HepG2 (cell line): ENCODE measurements at regions not wholly inside any gene's neighbourhood (a gene's known extent, or its start where the extent isn't known, plus 50 kb on each side); places are given as distances from the start of the nearest gene placed in this dataset.

Experiments
- ATAC-seq: fragments of 200-7000 bp; cut with Tn5 transposase; 3 replicates; pipeline ENCODE4 v1.9.1; 2020; ENCODE audit warnings: mild to moderate bottlenecking, moderate library complexity
- BruUV-seq: library from RNA; stranded (reverse); fragments of 400-500 nt; replicated peaks from 2 replicates; lab custom pipeline; 2021; lab: Mats Ljungman, UMichigan
- CTCF ChIA-PET: fragments of 300-600 bp; formaldehyde crosslinking; extraction: SDS; loops from one replicate; lab custom pipeline; 2021; ENCODE audit warnings: low total read pairs, inconsistent platforms, low intra/inter-chr PET ratio; lab: Yijun Ruan, JAX
- POLR2A ChIA-PET: fragments of 350-600 bp; sonication (Branson Sonifier 250); formaldehyde crosslinking; loops from one replicate; lab custom pipeline; 2020; ENCODE audit warnings: antibody characterized with exemption, inconsistent platforms; lab: Yijun Ruan, JAX
- DNase-seq: peaks from one replicate; pipeline ENCODE4 v3.0.0-alpha.2; 2015; ENCODE audit warnings: low spot score
- FAIRE-seq: peaks from 3 replicates; lab custom pipeline; 2011; peaks lifted over from hg19 to GRCh38; lab: Jason Lieb, UNC
- H2AFZ ChIP-seq: one replicate; pipeline ENCODE4 v1.6.1; 2011; ENCODE audit warnings: low read length, inconsistent platforms
- H3K27ac ChIP-seq: fragments of 300-600 bp; 3 replicates; pipeline ENCODE4 v1.8.0; 2011; ENCODE audit warnings: mixed run types, mild to moderate bottlenecking, mixed read lengths, low read length, inconsistent platforms; ENCODE audit not compliant: insufficient read depth; ENCODE audit errors: extremely low read length
- H3K27me3 ChIP-seq, 2 experiments: fragments of 200-600 bp in 1 of 2; 2 replicates in 1 of 2; 3 replicates in 1 of 2; pipeline versions ENCODE4 v1.6.0 to v1.8.0; 2011; ENCODE audit warnings: low read length in 2 of 2, mild to moderate bottlenecking in 2 of 2, moderate library complexity in 2 of 2, inconsistent platforms in 1 of 2; ENCODE audit not compliant: insufficient read depth in 2 of 2, control insufficient read depth in 1 of 2
- H3K36me3 ChIP-seq, 2 experiments: fragments of 200-600 bp in 1 of 2; replicated peaks in 1 of 2; 2 replicates in 1 of 2; 3 replicates in 1 of 2; pipeline versions ENCODE4 v1.5.1 to v1.8.0; 2011; ENCODE audit warnings: low read length in 2 of 2, inconsistent platforms in 1 of 2; ENCODE audit not compliant: insufficient read depth in 2 of 2, control insufficient read depth in 1 of 2
- H3K4me1 ChIP-seq: 2 replicates; pipeline ENCODE4 v1.5.1; 2012; ENCODE audit warnings: low read length, inconsistent platforms; ENCODE audit not compliant: insufficient read depth
- H3K4me2 ChIP-seq: 2 replicates; pipeline ENCODE4 v1.6.0; 2011; ENCODE audit warnings: low read depth, low read length, inconsistent platforms
- H3K4me3 ChIP-seq, 3 experiments: fragments of 200-600 bp in 1 of 3; sonication (generic), shearing (Covaris generic) in 1 of 3; replicated peaks in 1 of 3; 2 replicates each; pipeline ENCODE4 v1.5.1; 2011 to 2016; ENCODE audit warnings: low read length in 3 of 3, inconsistent platforms in 2 of 3, low read depth in 2 of 3, mild to moderate bottlenecking in 2 of 3, control low read depth in 1 of 3, mixed read lengths in 1 of 3; ENCODE audit not compliant: insufficient read depth in 1 of 3
- H3K79me2 ChIP-seq: one replicate; pipeline ENCODE4 v1.6.1; 2011; ENCODE audit warnings: low read length, inconsistent platforms; ENCODE audit not compliant: insufficient read depth
- H3K9ac ChIP-seq: 2 replicates; pipeline ENCODE4 v1.6.0; 2011; ENCODE audit warnings: mild to moderate bottlenecking, low read depth, low read length, inconsistent platforms; ENCODE audit not compliant: insufficient read depth
- H3K9me3 ChIP-seq: 2 replicates; pipeline ENCODE4 v1.5.1; 2012; ENCODE audit warnings: mild to moderate bottlenecking, low read length
- H4K20me1 ChIP-seq: 2 replicates; pipeline ENCODE4 v1.6.0; 2011; ENCODE audit warnings: inconsistent platforms, mild to moderate bottlenecking, low read length, moderate library complexity; ENCODE audit not compliant: insufficient read depth
- ARID3A ChIP-seq: IDR thresholded peaks from 2 replicates; pipeline ENCODE4 v1.6.1; 2012; ENCODE audit warnings: low read depth, low read length, improper control_type of control experiment
- MEF2D ChIP-seq: sonication (generic); formaldehyde crosslinking; IDR thresholded peaks from 2 replicates; pipeline ENCODE4 v1.5.1; 2020; ENCODE audit warnings: mild to moderate bottlenecking, missing genetic modification reagents
- ZKSCAN5 ChIP-seq: sonication (generic); formaldehyde crosslinking; IDR thresholded peaks from 2 replicates; pipeline ENCODE4 v1.5.1; 2020; ENCODE audit warnings: mild to moderate bottlenecking, missing genetic modification reagents
- ZNF280B ChIP-seq: sonication (generic); formaldehyde crosslinking; IDR thresholded peaks from 2 replicates; pipeline ENCODE4 v1.5.0; 2020; ENCODE audit warnings: missing genetic modification reagents, mild to moderate bottlenecking, borderline replicate concordance
- ZNF331 ChIP-seq: sonication (generic); formaldehyde crosslinking; IDR thresholded peaks from 2 replicates; pipeline ENCODE4 v1.4.0; 2020; ENCODE audit warnings: missing genetic modification reagents
- ZNF335 ChIP-seq: sonication (generic); formaldehyde crosslinking; IDR thresholded peaks from 2 replicates; pipeline ENCODE4 v1.4.0; 2020; ENCODE audit warnings: missing genetic modification reagents
- ZNF782 ChIP-seq: sonication (generic); formaldehyde crosslinking; IDR thresholded peaks from 2 replicates; pipeline ENCODE4 v1.4.0; 2020; ENCODE audit warnings: missing genetic modification reagents, mild to moderate bottlenecking, borderline replicate concordance
- WGBS: methylation state at CpG from one replicate; pipeline ENCODE4 v1.1.6; 2017; ENCODE audit warnings: low lambda C conversion rate; 5-methylcytosine and 5-hydroxymethylcytosine counted together
- in situ Hi-C: cut with HindIII; loops from 2 replicates; pipeline ENCODE4 v1.10.0; 2017; ENCODE audit warnings: low pct_unique_long_range_greater_than_20kb; ENCODE audit not compliant: extremely low pct_ligation_motif_present
- intact Hi-C: fragments of 100-400 bp; cut with micrococcal nuclease; formaldehyde crosslinking; loops from one replicate; pipeline ENCODE4 v1.10.0; 2022; ENCODE audit not compliant: unreplicated experiment

- no peaks in the 10 kb centered on the region for H4K20me1 ChIP-seq
- no peak for FAIRE-seq
- no peak for DNase-seq
- H3K27me3 ChIP-seq, result no peaks in the 10 kb centered on the region
- H2AFZ ChIP-seq, result no peak overlapping the region
- no peak for ATAC-seq
- intact Hi-C loops (no loop called here), in situ Hi-C loops (no loop called here)
- no peak overlapping the region for H3K4me2 ChIP-seq
- no peaks in the 10 kb centered on the region for H3K9me3 ChIP-seq
- BruUV-seq, result no TSS peak
- no peak overlapping the region for H3K9ac ChIP-seq
- no peak for TF ChIP-seq ARID3A
- no peak for TF ChIP-seq ZKSCAN5 (CRISPR knock-in tag)
- TF ChIP-seq ZNF335 (CRISPR knock-in tag), result no peak
- TF ChIP-seq MEF2D (CRISPR knock-in tag), result no peak
- no peak for TF ChIP-seq ZNF331 (CRISPR knock-in tag)
- TF ChIP-seq ZNF782 (CRISPR knock-in tag), result no peak
- TF ChIP-seq ZNF280B (CRISPR knock-in tag), result no peak
- no peaks in the 10 kb centered on the region for H3K36me3 ChIP-seq
- H3K4me3 ChIP-seq, result no peak overlapping the region
- WGBS, result 5% methylated on average over 1 of the region's 1 CpG
- ChIA-PET POLR2A (no interaction called here), CTCF (no interaction called here)
- H3K27ac ChIP-seq, result no peak overlapping the region
- H3K4me1 ChIP-seq, result no peaks in the 10 kb centered on the region
- H3K79me2 ChIP-seq, result no peaks in the 10 kb centered on the region
Observed at GRCh38 chr3:152910966-152911365, 76.0 kb downstream of the P2RY1 start.
